Kidney epithelial cell (primary cell): ENCODE measurements at regions not wholly inside any gene's neighbourhood (a gene's known extent, or its start where the extent isn't known, plus 50 kb on each side); places are given as distances from the start of the nearest gene placed in this dataset.
A peak's percentile ranks its signal among the peaks of the same experiment; 100 is the strongest.
"Not testable (repeated sequence)": the region's sequence is repeated elsewhere in the genome, so short reads cannot be mapped to it uniquely, and the experiment has no call there.

Experiments used
- DNase-seq: peaks from one replicate; pipeline ENCODE4 v3.0.0-alpha.2; 2010; ENCODE audit warnings: low read depth
- H3K27me3 ChIP-seq: 2 replicates; pipeline ENCODE4 v1.6.0; 2011; ENCODE audit warnings: low read length; ENCODE audit not compliant: control insufficient read depth, insufficient read depth
- H3K36me3 ChIP-seq: 2 replicates; pipeline ENCODE4 v1.5.1; 2011; ENCODE audit warnings: low read length; ENCODE audit not compliant: control insufficient read depth, insufficient read depth
- H3K4me3 ChIP-seq: 2 replicates; pipeline ENCODE4 v1.5.1; 2011; ENCODE audit warnings: low read depth, mild to moderate bottlenecking, control low read depth, low read length
- TF ChIP-seq, protein P1 (sequence below): IDR thresholded peaks from 2 replicates; pipeline ENCODE4 v1.5.1; 2011; ENCODE audit warnings: mild to moderate bottlenecking, moderate library complexity, low read length, control low read depth, inconsistent platforms; ENCODE audit not compliant: insufficient read depth, poor library complexity, severe bottlenecking

DNA sequence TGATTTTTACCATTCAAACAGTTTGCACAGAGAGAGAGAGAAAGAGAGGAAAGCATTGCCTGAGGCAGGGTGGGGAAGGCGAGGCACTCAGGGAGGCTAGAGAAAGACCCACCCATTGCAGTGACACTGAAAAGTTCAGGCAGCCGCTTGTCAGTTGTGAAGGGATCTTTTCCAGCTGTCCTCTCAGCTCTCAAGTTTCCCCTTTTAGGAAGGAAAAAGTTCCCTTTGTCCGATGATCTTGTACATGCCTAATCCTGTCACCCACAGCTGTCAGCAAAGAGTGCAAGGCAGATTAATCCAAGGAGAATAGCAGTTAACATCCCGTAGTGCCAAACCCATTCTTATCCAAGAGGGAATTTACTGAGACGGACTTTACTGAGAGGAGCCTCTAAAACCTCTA lies 255.0 kb downstream of the MAGEB5 start:
- no peaks in the 10 kb centered on the region for H3K36me3 ChIP-seq
- H3K4me3 ChIP-seq, result no peak overlapping the region
- TF ChIP-seq, protein P1, sequence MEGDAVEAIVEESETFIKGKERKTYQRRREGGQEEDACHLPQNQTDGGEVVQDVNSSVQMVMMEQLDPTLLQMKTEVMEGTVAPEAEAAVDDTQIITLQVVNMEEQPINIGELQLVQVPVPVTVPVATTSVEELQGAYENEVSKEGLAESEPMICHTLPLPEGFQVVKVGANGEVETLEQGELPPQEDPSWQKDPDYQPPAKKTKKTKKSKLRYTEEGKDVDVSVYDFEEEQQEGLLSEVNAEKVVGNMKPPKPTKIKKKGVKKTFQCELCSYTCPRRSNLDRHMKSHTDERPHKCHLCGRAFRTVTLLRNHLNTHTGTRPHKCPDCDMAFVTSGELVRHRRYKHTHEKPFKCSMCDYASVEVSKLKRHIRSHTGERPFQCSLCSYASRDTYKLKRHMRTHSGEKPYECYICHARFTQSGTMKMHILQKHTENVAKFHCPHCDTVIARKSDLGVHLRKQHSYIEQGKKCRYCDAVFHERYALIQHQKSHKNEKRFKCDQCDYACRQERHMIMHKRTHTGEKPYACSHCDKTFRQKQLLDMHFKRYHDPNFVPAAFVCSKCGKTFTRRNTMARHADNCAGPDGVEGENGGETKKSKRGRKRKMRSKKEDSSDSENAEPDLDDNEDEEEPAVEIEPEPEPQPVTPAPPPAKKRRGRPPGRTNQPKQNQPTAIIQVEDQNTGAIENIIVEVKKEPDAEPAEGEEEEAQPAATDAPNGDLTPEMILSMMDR, result no peak
- no peaks in the 10 kb centered on the region for H3K27me3 ChIP-seq
- no peak for DNase-seq

DNA sequence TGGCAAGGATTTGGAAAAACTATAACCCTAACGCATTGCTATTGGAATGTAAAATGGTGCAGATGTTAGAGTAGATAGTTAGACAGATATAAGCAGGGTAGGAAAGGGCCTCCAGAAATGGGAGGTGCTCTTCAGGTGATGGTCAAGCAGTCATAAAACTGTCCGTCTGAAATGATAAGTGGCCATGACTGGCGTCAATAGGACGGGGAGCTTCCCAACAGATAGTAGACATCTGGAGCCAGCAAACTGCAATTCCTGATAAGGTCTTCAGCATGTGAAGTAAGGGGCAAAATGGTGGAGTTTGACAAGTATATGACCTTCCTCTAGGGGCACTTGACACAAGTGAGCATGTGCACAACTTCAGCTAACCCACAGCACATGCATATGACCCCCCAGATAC lies 250.4 kb downstream of the MAGEB5 start:
- no peaks in the 10 kb centered on the region for H3K27me3 ChIP-seq
- TF ChIP-seq, protein P1, result no peak
- no peaks in the 10 kb centered on the region for H3K36me3 ChIP-seq
- H3K4me3 ChIP-seq, result no peak overlapping the region
- no peak for DNase-seq

DNA sequence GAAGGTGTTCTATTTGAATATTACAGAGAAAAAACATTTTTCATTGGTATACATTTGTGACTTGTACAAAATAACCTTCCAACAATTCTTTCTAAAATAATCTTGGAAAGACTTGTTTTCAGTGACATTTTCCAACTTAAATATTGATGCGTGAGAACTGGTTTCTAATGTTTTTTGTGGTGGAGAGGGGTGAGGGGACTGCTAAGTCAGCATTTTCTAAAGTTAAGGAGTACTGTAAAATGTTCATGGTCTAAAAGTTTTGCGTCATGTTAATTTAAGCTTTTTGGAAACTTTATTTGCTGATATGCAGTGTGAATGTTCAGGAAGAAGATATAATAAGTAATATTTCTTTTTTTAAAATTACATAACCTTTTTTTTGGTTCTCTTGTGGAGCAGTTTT lies 229.3 kb downstream of the MAGEB5 start:
- Histone ChIP-seq H3K36me3 (no peaks in the 10 kb centered on the region), H3K4me3 (no peak overlapping the region), H3K27me3 (no peaks in the 10 kb centered on the region)
- TF ChIP-seq, protein P1, result no peak
- DNase-seq, result no peak

DNA sequence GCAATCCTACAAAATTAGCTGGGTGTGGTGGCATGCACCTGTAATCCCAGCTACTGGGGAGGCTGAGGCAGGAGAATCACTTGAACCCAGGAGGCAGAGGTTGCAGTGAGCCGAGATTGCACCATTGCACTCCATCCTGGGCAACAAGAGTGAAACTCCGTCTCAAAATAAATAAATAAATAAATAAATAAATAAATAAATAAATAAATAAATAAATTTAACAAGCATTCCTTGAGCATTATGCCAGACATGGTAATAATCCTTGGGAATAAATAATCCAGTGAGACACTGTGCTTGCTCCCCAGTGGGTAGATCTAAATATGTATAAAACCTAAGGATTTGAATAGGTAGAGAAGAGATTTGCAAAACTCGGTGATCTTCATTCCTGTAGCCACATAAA lies 228.4 kb downstream of the MAGEB5 start:
- not testable (repeated sequence) for H3K27me3 ChIP-seq, H3K36me3 ChIP-seq, H3K4me3 ChIP-seq, DNase-seq

DNA sequence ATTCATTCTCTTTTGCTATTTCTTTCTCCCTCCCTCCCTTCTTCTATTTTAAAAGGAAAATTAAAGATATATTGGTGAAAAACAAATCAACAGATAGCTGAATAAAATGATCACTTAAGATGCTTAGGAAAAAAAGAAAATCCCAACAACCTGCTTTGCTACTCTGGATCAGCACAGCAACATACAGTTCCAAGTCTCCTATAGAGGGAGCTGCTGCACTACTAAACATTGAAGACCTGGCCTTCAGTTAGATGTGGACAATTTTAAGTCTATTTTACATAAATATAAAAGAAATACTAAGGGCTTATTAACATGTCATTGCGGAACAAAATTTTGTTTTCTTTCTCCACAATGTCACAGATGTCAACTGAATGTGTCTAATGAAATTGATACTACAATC lies 226.4 kb downstream of the MAGEB5 start:
- DNase-seq, result no peak
- H3K36me3 ChIP-seq, result no peaks in the 10 kb centered on the region
- H3K4me3 ChIP-seq, result no peak overlapping the region
- TF ChIP-seq, protein P1, result peak; percentile 64
- no peaks in the 10 kb centered on the region for H3K27me3 ChIP-seq

DNA sequence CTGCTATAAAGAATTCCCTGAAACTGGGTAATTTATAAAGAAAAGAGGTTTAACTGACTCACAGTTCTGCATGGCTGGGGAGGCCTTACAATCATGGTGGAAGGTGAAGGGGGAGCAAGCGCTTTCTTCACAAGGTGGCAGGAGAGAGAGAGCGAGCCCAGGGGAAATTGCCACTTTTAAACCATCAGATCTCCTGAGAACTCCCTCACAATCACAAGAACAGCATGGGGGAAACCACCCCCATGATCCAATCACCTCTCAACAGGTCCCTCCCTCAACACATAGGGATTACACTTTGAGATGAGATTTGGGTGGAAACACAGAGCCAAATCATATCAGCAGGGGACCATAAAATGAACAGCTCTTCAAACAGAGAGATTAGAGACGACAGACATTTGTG lies 198.6 kb downstream of the MAGEB5 start:
- DNase-seq, result no peak
- no peak overlapping the region for H3K4me3 ChIP-seq
- no peaks in the 10 kb centered on the region for H3K27me3 ChIP-seq
- H3K36me3 ChIP-seq, result no peaks in the 10 kb centered on the region
- TF ChIP-seq, protein P1, result no peak

DNA sequence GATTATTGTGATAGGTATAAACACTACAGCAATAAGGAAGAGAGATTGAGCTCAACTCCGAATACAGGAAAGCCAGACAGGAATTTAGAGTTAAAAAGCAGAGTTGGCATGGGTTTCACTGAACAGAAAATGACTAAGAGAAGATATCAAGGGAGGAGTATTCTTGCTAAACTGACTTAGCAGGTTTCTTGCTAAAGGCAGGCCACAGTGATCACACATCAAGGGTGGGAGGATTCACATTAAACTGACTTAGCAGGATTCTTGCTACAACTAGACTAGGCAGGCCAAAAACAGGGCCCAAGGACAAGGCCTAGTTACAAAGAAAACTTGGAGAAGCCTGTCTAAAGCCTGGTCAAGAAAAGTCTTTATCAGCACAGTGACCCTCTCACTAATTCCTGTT lies 195.1 kb downstream of the MAGEB5 start:
- Histone ChIP-seq H3K36me3 (no peaks in the 10 kb centered on the region), H3K27me3 (no peaks in the 10 kb centered on the region), H3K4me3 (no peak overlapping the region)
- TF ChIP-seq, protein P1, result no peak
- no peak for DNase-seq
